Adipocyte (in vitro differentiated cells): ENCODE measurements at regions not wholly inside any gene's neighbourhood (a gene's known extent, or its start where the extent isn't known, plus 50 kb on each side); places are given as distances from the start of the nearest gene placed in this dataset.
"Not testable (repeated sequence)": the region's sequence is repeated elsewhere in the genome, so short reads cannot be mapped to it uniquely, and the experiment has no call there.

Source experiments
- DNase-seq: peaks from one replicate; pipeline ENCODE4 v3.0.0-alpha.2; 2015; ENCODE audit warnings: low read depth
- H3K27me3 ChIP-seq: replicated peaks from 2 replicates; pipeline ENCODE4 v1.7.0; 2013; ENCODE audit warnings: mild to moderate bottlenecking, low read length, moderate library complexity; ENCODE audit not compliant: control insufficient read depth, insufficient read depth
- H3K36me3 ChIP-seq: 2 replicates; pipeline ENCODE4 v1.7.0; 2013; ENCODE audit warnings: low read length, mild to moderate bottlenecking, moderate library complexity; ENCODE audit not compliant: control insufficient read depth, insufficient read depth, severe bottlenecking
- H3K4me1 ChIP-seq: 2 replicates; pipeline ENCODE4 v1.7.0; 2013; ENCODE audit warnings: mild to moderate bottlenecking, low read length, moderate library complexity; ENCODE audit not compliant: control insufficient read depth, insufficient read depth
- H3K4me3 ChIP-seq: 2 replicates; pipeline ENCODE4 v1.7.0; 2013; ENCODE audit warnings: mild to moderate bottlenecking, low read length, moderate library complexity
- H3K9ac ChIP-seq: 2 replicates; pipeline ENCODE4 v1.7.0; 2013; ENCODE audit warnings: mild to moderate bottlenecking, low read length, moderate library complexity
- H3K9me3 ChIP-seq: 2 replicates; pipeline ENCODE4 v1.7.0; 2013; ENCODE audit warnings: mild to moderate bottlenecking, low read length, moderate library complexity; ENCODE audit not compliant: control insufficient read depth

- Histone ChIP-seq H3K4me1 (no peaks in the 10 kb centered on the region), H3K4me3 (no peak overlapping the region), H3K27me3 (peaks cover 4% of the 10 kb centered on the region), H3K36me3 (no peaks in the 10 kb centered on the region), H3K9ac (no peak overlapping the region), H3K9me3 (peaks cover 6% of the 10 kb centered on the region)
- DNase-seq, result no peak
Measured at GRCh38 chrX:19193565-19193964, 71.3 kb upstream of the ADGRG2 start.

- H3K27me3 ChIP-seq, result peaks cover 4% of the 10 kb centered on the region
- no peak overlapping the region for H3K4me3 ChIP-seq
- peaks cover 6% of the 10 kb centered on the region for H3K9me3 ChIP-seq
- no peaks in the 10 kb centered on the region for H3K36me3 ChIP-seq
- no peak overlapping the region for H3K9ac ChIP-seq
- no peaks in the 10 kb centered on the region for H3K4me1 ChIP-seq
- DNase-seq, result no peak
Measured at GRCh38 chrX:19194285-19195242, 72.3 kb upstream of the ADGRG2 start.

DNA sequence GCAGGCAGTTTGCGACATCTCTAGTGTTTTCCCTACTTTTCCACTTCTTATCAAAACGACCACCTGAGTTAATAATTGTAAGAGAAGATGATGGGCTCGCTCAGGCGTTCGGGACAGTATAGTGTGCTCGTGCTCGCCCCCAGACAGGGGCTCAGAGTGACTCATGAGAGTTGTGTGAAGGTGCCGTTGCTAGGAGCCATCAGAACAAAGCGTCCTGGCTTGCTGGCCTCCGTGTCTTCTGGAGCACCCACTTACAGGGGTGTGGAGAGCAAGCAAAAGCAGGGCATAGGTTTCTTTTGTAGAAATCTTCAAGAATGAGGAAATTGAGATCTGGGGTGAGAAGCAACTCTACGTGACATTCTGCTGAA, 73.0 kb upstream of the ADGRG2 start:
- no peaks in the 10 kb centered on the region for H3K36me3 ChIP-seq
- H3K4me1 ChIP-seq, result no peaks in the 10 kb centered on the region
- H3K9ac ChIP-seq, result no peak overlapping the region
- no peak overlapping the region for H3K4me3 ChIP-seq
- H3K9me3 ChIP-seq, result peaks cover 6% of the 10 kb centered on the region
- DNase-seq, result no peak
- peaks cover 4% of the 10 kb centered on the region for H3K27me3 ChIP-seq

GRCh38 chrX:19198473-19198872, 76.2 kb upstream of the ADGRG2 start:
- Histone ChIP-seq H3K4me1 (no peaks in the 10 kb centered on the region), H3K9me3 (no peaks in the 10 kb centered on the region), H3K4me3 (no peak overlapping the region), H3K36me3 (no peaks in the 10 kb centered on the region), H3K27me3 (peaks cover 4% of the 10 kb centered on the region), H3K9ac (no peak overlapping the region)
- DNase-seq, result no peak

DNA sequence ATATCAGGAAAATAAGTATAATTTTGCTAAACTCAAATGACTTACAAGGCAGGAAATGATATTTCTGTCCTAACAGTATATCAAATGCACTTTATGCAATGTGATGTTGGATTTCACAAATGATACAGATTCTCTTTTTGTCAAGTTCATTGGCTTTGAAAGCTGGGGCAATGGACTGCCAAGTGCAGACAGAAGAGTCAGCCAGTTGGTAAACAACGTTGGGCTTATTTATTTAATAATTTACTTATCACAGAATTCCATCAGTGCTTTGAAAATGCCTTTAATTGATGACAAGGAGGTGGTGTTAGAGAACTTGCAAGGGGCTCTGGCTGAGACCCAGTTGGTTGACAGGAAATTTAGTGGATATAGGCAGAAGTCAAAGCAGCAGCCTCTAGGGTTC, 79.9 kb upstream of the ADGRG2 start:
- Histone ChIP-seq H3K27me3 (no peaks in the 10 kb centered on the region), H3K9me3 (no peaks in the 10 kb centered on the region), H3K4me1 (no peaks in the 10 kb centered on the region), H3K9ac (no peak overlapping the region), H3K36me3 (no peaks in the 10 kb centered on the region), H3K4me3 (no peak overlapping the region)
- DNase-seq, result no peak

DNA sequence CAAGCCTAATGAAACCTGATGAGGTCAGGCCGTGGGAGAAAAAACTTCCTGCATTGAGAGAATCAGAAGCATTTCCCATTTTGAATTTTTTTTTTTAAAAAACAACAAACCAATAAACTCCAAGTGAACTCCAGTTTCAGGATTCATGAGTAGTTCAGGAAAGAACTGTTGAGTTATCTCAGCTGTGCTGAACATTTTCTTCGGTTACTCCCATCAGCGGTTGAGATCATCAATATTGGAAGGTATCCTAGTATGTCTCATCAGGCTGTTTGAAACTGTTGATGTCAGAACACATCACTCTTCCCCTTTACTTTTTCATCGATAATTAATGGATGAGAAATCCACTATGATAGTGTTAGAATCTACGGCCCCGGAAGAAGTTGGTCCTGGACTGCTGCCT, 82.4 kb upstream of the ADGRG2 start:
- Histone ChIP-seq H3K36me3 (no peaks in the 10 kb centered on the region), H3K4me1 (no peaks in the 10 kb centered on the region), H3K27me3 (no peaks in the 10 kb centered on the region), H3K9ac (no peak overlapping the region), H3K4me3 (no peak overlapping the region), H3K9me3 (no peaks in the 10 kb centered on the region)
- no peak for DNase-seq

- peaks cover 25% of the 10 kb centered on the region for H3K27me3 ChIP-seq
- no peak overlapping the region for H3K4me3 ChIP-seq
- no peaks in the 10 kb centered on the region for H3K4me1 ChIP-seq
- no peak for DNase-seq
- no peak overlapping the region for H3K9ac ChIP-seq
- H3K36me3 ChIP-seq, result no peaks in the 10 kb centered on the region
- no peaks in the 10 kb centered on the region for H3K9me3 ChIP-seq
Measured at GRCh38 chrX:19212037-19212436, 89.8 kb upstream of the ADGRG2 start.

GRCh38 chrX:19213610-19214152, 91.4 kb upstream of the ADGRG2 start:
- no peak for DNase-seq
- Histone ChIP-seq H3K27me3 (peaks cover 25% of the 10 kb centered on the region), H3K9ac (no peak overlapping the region), H3K9me3 (no peaks in the 10 kb centered on the region), H3K36me3 (no peaks in the 10 kb centered on the region), H3K4me3 (no peak overlapping the region), H3K4me1 (no peaks in the 10 kb centered on the region)

- H3K4me1 ChIP-seq, result no peaks in the 10 kb centered on the region
- H3K9me3 ChIP-seq, result no peaks in the 10 kb centered on the region
- no peaks in the 10 kb centered on the region for H3K36me3 ChIP-seq
- no peak for DNase-seq
- no peak overlapping the region for H3K4me3 ChIP-seq
- peaks cover 25% of the 10 kb centered on the region for H3K27me3 ChIP-seq
- no peak overlapping the region for H3K9ac ChIP-seq
Measured at GRCh38 chrX:19214311-19214710, 92.0 kb upstream of the ADGRG2 start.

DNA sequence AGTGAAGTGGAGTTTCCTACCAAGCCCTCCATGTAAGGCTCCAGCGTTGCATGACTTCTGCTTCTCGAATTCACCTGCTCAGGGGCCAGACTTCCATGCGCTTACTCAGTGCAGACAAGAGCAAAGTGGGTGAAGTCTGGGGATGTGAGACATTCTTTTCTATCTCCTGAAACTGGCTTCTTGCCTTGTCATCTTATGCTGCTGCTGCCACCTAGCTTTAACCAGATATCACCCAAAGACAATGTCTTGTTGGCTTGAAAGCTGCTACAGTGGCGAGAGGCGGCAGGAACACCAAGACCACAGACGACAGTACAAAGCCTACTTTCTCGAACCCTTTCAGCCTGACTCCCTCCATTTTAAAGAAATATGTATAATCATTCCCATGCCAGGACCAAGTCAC, 103.6 kb upstream of the ADGRG2 start:
- peaks cover 4% of the 10 kb centered on the region for H3K27me3 ChIP-seq
- H3K4me1 ChIP-seq, result no peaks in the 10 kb centered on the region
- no peaks in the 10 kb centered on the region for H3K9me3 ChIP-seq
- H3K4me3 ChIP-seq, result no peak overlapping the region
- no peak overlapping the region for H3K9ac ChIP-seq
- DNase-seq, result no peak
- no peaks in the 10 kb centered on the region for H3K36me3 ChIP-seq

- H3K4me1 ChIP-seq, H3K36me3 ChIP-seq, H3K4me3 ChIP-seq, H3K27me3 ChIP-seq, DNase-seq, H3K9ac ChIP-seq, H3K9me3 ChIP-seq: not testable (repeated sequence)
Measured at GRCh38 chrX:19229896-19230295, 107.6 kb upstream of the ADGRG2 start.
